IMR-90 (cell line): ENCODE measurements at regions not wholly inside any gene's neighbourhood (a gene's known extent, or its start where the extent isn't known, plus 50 kb on each side); places are given as distances from the start of the nearest gene placed in this dataset.

Experiments used
- ATAC-seq: fragments of 200-7000 bp; cut with Tn5 transposase; 2 replicates; pipeline ENCODE4 v1.9.1; 2020; ENCODE audit warnings: low read depth, mild to moderate bottlenecking, moderate library complexity
- BruUV-seq: library from RNA; stranded (reverse); fragments of 400-500 nt; replicated peaks from 2 replicates; lab custom pipeline; 2021; lab: Mats Ljungman, UMichigan
- CTCF ChIA-PET: fragments of 300-600 bp; formaldehyde crosslinking; extraction: SDS; loops from one replicate; lab custom pipeline; 2021; ENCODE audit warnings: antibody characterized with exemption; lab: Yijun Ruan, JAX
- POLR2A ChIA-PET: fragments of 300-600 bp; sonication (Branson Sonifier 250); formaldehyde crosslinking; loops from one replicate; lab custom pipeline; 2022; ENCODE audit warnings: antibody characterized with exemption; ENCODE audit not compliant: unreplicated experiment; lab: Charles Lee
- DNase-seq: peaks from one replicate; pipeline ENCODE4 v3.0.0; 2013
- H2AFZ ChIP-seq: replicated peaks from 2 replicates; pipeline ENCODE3; 2013; ENCODE audit warnings: low read length, mild to moderate bottlenecking; ENCODE audit not compliant: poor library complexity
- H2AK5ac ChIP-seq: 2 replicates; pipeline ENCODE4 v1.6.1; 2013; ENCODE audit warnings: low read depth, low read length, inconsistent platforms
- H2AK9ac ChIP-seq: replicated peaks from 2 replicates; pipeline ENCODE3; 2013; ENCODE audit warnings: mild to moderate bottlenecking, low read depth, low read length, moderate library complexity; ENCODE audit not compliant: poor library complexity
- H2BK120ac ChIP-seq: 2 replicates; pipeline ENCODE4 v1.6.1; 2013; ENCODE audit warnings: low read depth, low read length, inconsistent platforms
- H2BK15ac ChIP-seq: 3 replicates; pipeline ENCODE4 v1.6.1; 2013; ENCODE audit warnings: low read depth, low read length, inconsistent platforms
- H2BK20ac ChIP-seq: 2 replicates; pipeline ENCODE4 v1.6.1; 2013; ENCODE audit warnings: low read depth, mild to moderate bottlenecking, inconsistent platforms, low read length, moderate library complexity
- H2BK5ac ChIP-seq: 2 replicates; pipeline ENCODE4 v1.6.1; 2013; ENCODE audit warnings: mild to moderate bottlenecking, low read depth, low read length, inconsistent platforms; ENCODE audit not compliant: poor library complexity, severe bottlenecking
- H3K14ac ChIP-seq: replicated peaks from 2 replicates; pipeline ENCODE4 v1.6.1; 2013; ENCODE audit warnings: low read depth, low read length, inconsistent platforms
- H3K18ac ChIP-seq: 2 replicates; pipeline ENCODE4 v1.6.1; 2013; ENCODE audit warnings: low read depth, low read length, control low read depth
- H3K23ac ChIP-seq: 2 replicates; pipeline ENCODE4 v1.6.1; 2013; ENCODE audit warnings: low read depth, low read length, inconsistent platforms
- H3K27ac ChIP-seq: 2 replicates; pipeline ENCODE4 v1.5.1; 2013; ENCODE audit warnings: mild to moderate bottlenecking, control low read depth, low read length; ENCODE audit not compliant: insufficient read depth
- H3K27me3 ChIP-seq: 2 replicates; pipeline ENCODE4 v1.6.1; 2013; ENCODE audit warnings: low read length; ENCODE audit not compliant: control insufficient read depth, insufficient read depth
- H3K36me3 ChIP-seq: 2 replicates; pipeline ENCODE4 v1.6.1; 2013; ENCODE audit warnings: low read length, mixed read lengths; ENCODE audit not compliant: control insufficient read depth, insufficient read depth
- H3K4ac ChIP-seq: 2 replicates; pipeline ENCODE4 v1.6.1; 2013; ENCODE audit warnings: low read depth, low read length, inconsistent platforms
- H3K4me1 ChIP-seq: 2 replicates; pipeline ENCODE4 v1.6.1; 2013; ENCODE audit warnings: low read length, mixed read lengths; ENCODE audit not compliant: control insufficient read depth, insufficient read depth
- H3K4me2 ChIP-seq: 2 replicates; pipeline ENCODE4 v1.6.1; 2013; ENCODE audit warnings: low read depth, mild to moderate bottlenecking, control low read depth, low read length, moderate library complexity
- H3K4me3 ChIP-seq: 2 replicates; pipeline ENCODE4 v1.5.1; 2013; ENCODE audit warnings: low read depth, mild to moderate bottlenecking, control low read depth, low read length, moderate library complexity; ENCODE audit not compliant: insufficient read depth
- H3K56ac ChIP-seq: 2 replicates; pipeline ENCODE4 v1.6.1; 2013; ENCODE audit warnings: low read length, inconsistent platforms; ENCODE audit not compliant: insufficient read depth; ENCODE audit errors: extremely low read depth
- H3K79me1 ChIP-seq, 2 experiments: 2 replicates each; pipeline ENCODE4 v1.6.1; 2013; ENCODE audit warnings: low read length in 2 of 2, inconsistent platforms in 1 of 2, low read depth in 1 of 2
- H3K9ac ChIP-seq: 2 replicates; pipeline ENCODE4 v1.6.1; 2013; ENCODE audit warnings: low read depth, low read length, control low read depth
- H3K9me1 ChIP-seq: 2 replicates; pipeline ENCODE4 v1.6.1; 2013; ENCODE audit warnings: low read length, inconsistent platforms; ENCODE audit not compliant: insufficient read depth
- H3K9me3 ChIP-seq: 2 replicates; pipeline ENCODE4 v1.6.1; 2013; ENCODE audit warnings: low read length; ENCODE audit not compliant: control insufficient read depth, insufficient read depth
- H4K20me1 ChIP-seq: 2 replicates; pipeline ENCODE4 v1.6.1; 2013; ENCODE audit warnings: low read length, inconsistent platforms; ENCODE audit not compliant: insufficient read depth
- H4K5ac ChIP-seq: 2 replicates; pipeline ENCODE4 v1.6.1; 2013; ENCODE audit warnings: mild to moderate bottlenecking, low read depth, low read length, control low read depth
- H4K8ac ChIP-seq, 2 experiments: 2 replicates each; pipeline ENCODE4 v1.6.1; 2013; ENCODE audit warnings: low read depth in 2 of 2, low read length in 2 of 2, control low read depth in 1 of 2, inconsistent platforms in 1 of 2
- H4K91ac ChIP-seq: 2 replicates; pipeline ENCODE4 v1.6.1; 2013; ENCODE audit warnings: low read depth, low read length, inconsistent platforms; ENCODE audit not compliant: insufficient read depth
- CHD1 ChIP-seq: IDR thresholded peaks from 2 replicates; pipeline ENCODE4 v1.6.1; 2012; ENCODE audit warnings: low read depth, low read length, improper control_type of control experiment
- FOS ChIP-seq: fragments of 150-350 bp; IDR thresholded peaks from 2 replicates; pipeline ENCODE4 v1.6.1; 2016; ENCODE audit warnings: low read depth, low read length
- MAFK ChIP-seq: IDR thresholded peaks from 2 replicates; pipeline ENCODE4 v1.6.1; 2012; ENCODE audit warnings: low read depth, low read length, improper control_type of control experiment
- MAZ ChIP-seq: IDR thresholded peaks from 2 replicates; pipeline ENCODE4 v1.6.1; 2012; ENCODE audit warnings: low read depth, mild to moderate bottlenecking, low read length, improper control_type of control experiment, moderate library complexity, borderline replicate concordance
- WGBS, 2 experiments: methylation state at CpG; one replicate each; pipeline versions ENCODE4 v1.1.5 to v1.1.7; 2013; ENCODE audit warnings: missing lambda C conversion rate in 2 of 2; ENCODE audit not compliant: insufficient read length in 1 of 2; ENCODE audit errors: extremely low coverage in 2 of 2; 5-methylcytosine and 5-hydroxymethylcytosine counted together
- dilution Hi-C: fragments of 300-500 bp; cut with HindIII; formaldehyde crosslinking; loops from one replicate; pipeline ENCODE4 v1.14.3; 2018; ENCODE audit warnings: low sequenced_read_pairs; ENCODE audit not compliant: unreplicated experiment
- in situ Hi-C: fragments of 300-500 bp; cut with MboI; formaldehyde crosslinking; loops from 3 replicates; pipeline ENCODE4 v1.14.3; 2019; ENCODE audit warnings: low sequenced_read_pairs, inconsistent platforms, mixed read lengths
- intact Hi-C: fragments of 100-400 bp; cut with micrococcal nuclease; formaldehyde crosslinking; loops from 2 replicates; pipeline ENCODE4 v1.10.0; 2022
- TF ChIP-seq, protein P1 (sequence below): conservative IDR thresholded peaks from 2 replicates; pipeline ENCODE4 v1.5.1; 2012; ENCODE audit warnings: mild to moderate bottlenecking, low read depth, low read length, improper control_type of control experiment
- TF ChIP-seq, protein P2 (sequence below): fragments of 150-350 bp; IDR thresholded peaks from 2 replicates; pipeline ENCODE4 v1.6.1; 2016; ENCODE audit warnings: low read depth, mild to moderate bottlenecking, low read length, moderate library complexity, borderline replicate concordance

DNA sequence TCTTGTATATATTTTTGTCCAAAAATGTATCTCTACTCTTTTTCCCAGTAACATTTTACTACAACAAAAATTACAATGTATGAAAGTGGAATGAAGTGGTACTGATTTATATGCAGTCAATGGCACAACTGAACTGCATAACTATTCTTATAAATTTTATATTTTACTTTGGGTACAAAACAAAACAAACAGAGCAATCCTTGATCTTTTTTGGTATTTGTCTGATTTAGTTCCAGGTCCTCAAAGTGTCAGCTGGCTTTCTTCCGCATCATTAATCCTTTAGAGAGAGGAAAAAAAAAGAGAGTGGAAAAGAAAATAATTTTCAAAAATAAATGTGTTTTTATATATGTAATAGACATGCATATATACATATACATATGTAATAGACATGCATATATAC, 252.4 kb upstream of the SLIT2 start:
- ChIA-PET CTCF (no interaction called here), POLR2A (no interaction called here)
- H3K56ac ChIP-seq = no peak overlapping the region
- no peak overlapping the region for H2AK9ac ChIP-seq
- no peak overlapping the region for H2BK5ac ChIP-seq
- H3K9ac ChIP-seq = no peak overlapping the region
- dilution Hi-C loops (no loop called here), intact Hi-C loops (no loop called here), in situ Hi-C loops (no loop called here)
- H3K4ac ChIP-seq = no peak overlapping the region
- H2BK15ac ChIP-seq = no peak overlapping the region
- no TSS peak for BruUV-seq
- DNase-seq (no peak), ATAC-seq (no peak)
- no peak overlapping the region for H4K5ac ChIP-seq
- H4K20me1 ChIP-seq = no peaks in the 10 kb centered on the region
- no peak overlapping the region for H3K4me3 ChIP-seq
- no peaks in the 10 kb centered on the region for H3K9me1 ChIP-seq
- no peaks in the 10 kb centered on the region for H3K36me3 ChIP-seq
- H2BK20ac ChIP-seq = no peak overlapping the region
- no peaks in the 10 kb centered on the region for H3K4me1 ChIP-seq
- no CpG with 5 or more reads among the region's 1 CpG for WGBS, 2 experiments
- no peak overlapping the region for H4K8ac ChIP-seq
- H2BK120ac ChIP-seq = no peak overlapping the region
- no peak overlapping the region for H3K23ac ChIP-seq
- H3K79me1 ChIP-seq = no peaks in the 10 kb centered on the region
- H3K9me3 ChIP-seq = no peaks in the 10 kb centered on the region
- no peak overlapping the region for H3K18ac ChIP-seq
- H3K27ac ChIP-seq = no peak overlapping the region
- no peak overlapping the region for H3K4me2 ChIP-seq
- H2AK5ac ChIP-seq = no peak overlapping the region
- no peak overlapping the region for H2AFZ ChIP-seq
- H3K27me3 ChIP-seq = no peaks in the 10 kb centered on the region
- no peak overlapping the region for H4K91ac ChIP-seq
- H3K14ac ChIP-seq = no peak overlapping the region
- no peak for TF ChIP-seq MAZ
- TF ChIP-seq FOS = no peak
- TF ChIP-seq, protein P1, sequence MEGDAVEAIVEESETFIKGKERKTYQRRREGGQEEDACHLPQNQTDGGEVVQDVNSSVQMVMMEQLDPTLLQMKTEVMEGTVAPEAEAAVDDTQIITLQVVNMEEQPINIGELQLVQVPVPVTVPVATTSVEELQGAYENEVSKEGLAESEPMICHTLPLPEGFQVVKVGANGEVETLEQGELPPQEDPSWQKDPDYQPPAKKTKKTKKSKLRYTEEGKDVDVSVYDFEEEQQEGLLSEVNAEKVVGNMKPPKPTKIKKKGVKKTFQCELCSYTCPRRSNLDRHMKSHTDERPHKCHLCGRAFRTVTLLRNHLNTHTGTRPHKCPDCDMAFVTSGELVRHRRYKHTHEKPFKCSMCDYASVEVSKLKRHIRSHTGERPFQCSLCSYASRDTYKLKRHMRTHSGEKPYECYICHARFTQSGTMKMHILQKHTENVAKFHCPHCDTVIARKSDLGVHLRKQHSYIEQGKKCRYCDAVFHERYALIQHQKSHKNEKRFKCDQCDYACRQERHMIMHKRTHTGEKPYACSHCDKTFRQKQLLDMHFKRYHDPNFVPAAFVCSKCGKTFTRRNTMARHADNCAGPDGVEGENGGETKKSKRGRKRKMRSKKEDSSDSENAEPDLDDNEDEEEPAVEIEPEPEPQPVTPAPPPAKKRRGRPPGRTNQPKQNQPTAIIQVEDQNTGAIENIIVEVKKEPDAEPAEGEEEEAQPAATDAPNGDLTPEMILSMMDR = no peak
- TF ChIP-seq MAFK = no peak
- TF ChIP-seq, protein P2, sequence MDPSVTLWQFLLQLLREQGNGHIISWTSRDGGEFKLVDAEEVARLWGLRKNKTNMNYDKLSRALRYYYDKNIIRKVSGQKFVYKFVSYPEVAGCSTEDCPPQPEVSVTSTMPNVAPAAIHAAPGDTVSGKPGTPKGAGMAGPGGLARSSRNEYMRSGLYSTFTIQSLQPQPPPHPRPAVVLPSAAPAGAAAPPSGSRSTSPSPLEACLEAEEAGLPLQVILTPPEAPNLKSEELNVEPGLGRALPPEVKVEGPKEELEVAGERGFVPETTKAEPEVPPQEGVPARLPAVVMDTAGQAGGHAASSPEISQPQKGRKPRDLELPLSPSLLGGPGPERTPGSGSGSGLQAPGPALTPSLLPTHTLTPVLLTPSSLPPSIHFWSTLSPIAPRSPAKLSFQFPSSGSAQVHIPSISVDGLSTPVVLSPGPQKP = no peak
- no peak for TF ChIP-seq CHD1
